GM23248 (cell line): ENCODE measurements at regions not wholly inside any gene's neighbourhood (a gene's known extent, or its start where the extent isn't known, plus 50 kb on each side); places are given as distances from the start of the nearest gene placed in this dataset.

Source experiments
- EZH2 ChIP-seq: fragments of 200-600 bp; sonication (generic); IDR thresholded peaks from 2 replicates; pipeline ENCODE4 v1.6.1; 2018; ENCODE audit warnings: antibody characterized with exemption, mild to moderate bottlenecking; ENCODE audit not compliant: insufficient read depth, poor library complexity, severe bottlenecking
- EZH2phosphoT487 ChIP-seq: fragments of 200-600 bp; sonication (generic); IDR thresholded peaks from 2 replicates; pipeline ENCODE4 v1.6.1; 2018; ENCODE audit warnings: antibody characterized with exemption, moderate library complexity, mild to moderate bottlenecking, low read depth; ENCODE audit not compliant: insufficient read depth

DNA sequence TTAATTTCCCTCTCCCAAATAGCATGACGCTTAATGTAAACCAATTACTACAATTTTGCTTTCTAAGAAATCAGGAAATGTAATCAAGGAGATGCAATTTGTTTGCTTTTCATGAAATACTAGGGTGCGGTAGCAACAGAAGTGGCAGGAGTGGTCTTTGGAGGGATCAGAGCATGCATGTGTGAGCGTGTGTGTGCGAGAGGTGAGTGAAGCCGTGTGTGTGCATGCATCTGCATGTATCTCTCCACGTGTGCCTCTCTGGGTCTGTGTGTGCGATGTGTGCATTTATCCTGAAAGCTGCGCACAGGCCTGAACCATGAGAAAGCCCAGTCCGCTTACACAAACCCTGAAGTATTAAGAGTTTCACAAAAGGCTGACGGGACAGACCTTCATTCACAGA, 249.8 kb upstream of the C1orf174 start:
- TF ChIP-seq EZH2 (no peak), EZH2phosphoT487 (no peak)
